WTC11 (cell line): ENCODE measurements at regions not wholly inside any gene's neighbourhood (a gene's known extent, or its start where the extent isn't known, plus 50 kb on each side); places are given as distances from the start of the nearest gene placed in this dataset.

Experiments
- ATAC-seq: fragments of 200-7000 bp; cut with Tn5 transposase; 2 replicates; pipeline ENCODE4 v1.10.0; 2021; ENCODE audit warnings: mild to moderate bottlenecking, moderate library complexity
- CTCF ChIA-PET: fragments of 300-600 bp; sonication (Branson Sonifier 250); formaldehyde crosslinking; loops from one replicate; lab custom pipeline; 2021; ENCODE audit warnings: antibody characterized with exemption; lab: Charles Lee
- POLR2A ChIA-PET: fragments of 350-600 bp; sonication (Branson Sonifier 250); formaldehyde crosslinking; loops from one replicate; lab custom pipeline; 2021; ENCODE audit warnings: antibody characterized with exemption; lab: Charles Lee
- DNase-seq: peaks from one replicate; pipeline ENCODE4 v3.0.0; 2021; ENCODE audit warnings: low spot score
- H3K27ac Mint-ChIP-seq: 2 replicates; pipeline ENCODE4 v1.8.0; 2021; ENCODE audit warnings: mixed read lengths
- H3K27me3 Mint-ChIP-seq: 2 replicates; pipeline ENCODE4 v1.8.0; 2021; ENCODE audit warnings: low read depth, mild to moderate bottlenecking, moderate library complexity, mixed read lengths
- H3K36me3 Mint-ChIP-seq: 2 replicates; pipeline ENCODE4 v1.8.0; 2021; ENCODE audit warnings: mixed read lengths
- H3K4me1 Mint-ChIP-seq: 2 replicates; pipeline ENCODE4 v1.8.0; 2022; ENCODE audit warnings: mixed read lengths
- H3K4me3 Mint-ChIP-seq: 2 replicates; pipeline ENCODE4 v1.8.0; 2021; ENCODE audit warnings: mild to moderate bottlenecking, moderate library complexity, mixed read lengths
- H3K9me3 Mint-ChIP-seq: 2 replicates; pipeline ENCODE4 v1.8.0; 2021; ENCODE audit warnings: mixed read lengths
- ATF1 ChIP-seq: sonication (generic); formaldehyde crosslinking; IDR thresholded peaks from 2 replicates; pipeline ENCODE4 v1.8.1; 2023; ENCODE audit warnings: mild to moderate bottlenecking, moderate library complexity, missing genetic modification reagents
- CBFB ChIP-seq: sonication (generic); formaldehyde crosslinking; IDR thresholded peaks from 2 replicates; pipeline ENCODE4 v1.8.1; 2022; ENCODE audit warnings: mild to moderate bottlenecking, low read depth, missing genetic modification reagents
- CREB1 ChIP-seq: sonication (generic); formaldehyde crosslinking; IDR thresholded peaks from 2 replicates; pipeline ENCODE4 v1.8.0; 2023; ENCODE audit warnings: mild to moderate bottlenecking, missing genetic modification reagents
- ESRRA ChIP-seq: sonication (generic); formaldehyde crosslinking; IDR thresholded peaks from 2 replicates; pipeline ENCODE4 v1.8.1; 2022; ENCODE audit warnings: mild to moderate bottlenecking, missing genetic modification reagents, borderline replicate concordance
- ETV6 ChIP-seq: sonication (generic); formaldehyde crosslinking; IDR thresholded peaks from 2 replicates; pipeline ENCODE4 v1.8.1; 2022; ENCODE audit warnings: mild to moderate bottlenecking, missing genetic modification reagents
- FOXK1 ChIP-seq: sonication (generic); formaldehyde crosslinking; IDR thresholded peaks from 2 replicates; pipeline ENCODE4 v1.8.0; 2022; ENCODE audit warnings: mild to moderate bottlenecking, moderate library complexity, missing genetic modification reagents
- GRHL2 ChIP-seq: fragments of 250-450 bp; sonication (Bioruptor Pico); IDR thresholded peaks from 2 replicates; pipeline ENCODE4 v1.8.0; 2022; ENCODE audit warnings: mild to moderate bottlenecking, moderate library complexity; ENCODE audit not compliant: insufficient replicate concordance, severe bottlenecking
- IRF1 ChIP-seq: sonication (generic); formaldehyde crosslinking; IDR thresholded peaks from 2 replicates; pipeline ENCODE4 v1.8.0; 2023; ENCODE audit warnings: missing genetic modification reagents
- KAT7 ChIP-seq: sonication (generic); formaldehyde crosslinking; IDR thresholded peaks from 2 replicates; pipeline ENCODE4 v1.8.1; 2023; ENCODE audit warnings: missing genetic modification reagents, mild to moderate bottlenecking, borderline replicate concordance
- NFYB ChIP-seq: sonication (generic); formaldehyde crosslinking; conservative IDR thresholded peaks from 2 replicates; pipeline ENCODE4 v1.8.0; 2022; ENCODE audit warnings: low read depth, missing genetic modification reagents
- NR3C1 ChIP-seq: sonication (generic); formaldehyde crosslinking; conservative IDR thresholded peaks from 2 replicates; pipeline ENCODE4 v1.8.1; 2023; ENCODE audit warnings: low read depth, mild to moderate bottlenecking, missing genetic modification reagents
- OVOL2 ChIP-seq: fragments of 250-450 bp; sonication (Bioruptor Pico); IDR thresholded peaks from 2 replicates; pipeline ENCODE4 v1.9.0; 2021; ENCODE audit warnings: mild to moderate bottlenecking, borderline replicate concordance
- PRRX2 ChIP-seq: fragments of 250-450 bp; sonication (Bioruptor Pico); IDR thresholded peaks from 2 replicates; pipeline ENCODE4 v1.8.0; 2021; ENCODE audit warnings: mild to moderate bottlenecking
- RELA ChIP-seq: sonication (generic); formaldehyde crosslinking; IDR thresholded peaks from 2 replicates; pipeline ENCODE4 v1.8.1; 2022; ENCODE audit warnings: missing genetic modification reagents, mild to moderate bottlenecking, borderline replicate concordance
- SMAD4 ChIP-seq: sonication (generic); formaldehyde crosslinking; IDR thresholded peaks from 2 replicates; pipeline ENCODE4 v1.8.0; 2022; ENCODE audit warnings: mild to moderate bottlenecking, missing genetic modification reagents
- SP1 ChIP-seq: sonication (generic); formaldehyde crosslinking; conservative IDR thresholded peaks from 2 replicates; pipeline ENCODE4 v1.8.1; 2022; ENCODE audit warnings: missing genetic modification reagents
- ZBTB21 ChIP-seq: sonication (generic); formaldehyde crosslinking; IDR thresholded peaks from 2 replicates; pipeline ENCODE4 v1.8.1; 2023; ENCODE audit warnings: mild to moderate bottlenecking, missing genetic modification reagents, borderline replicate concordance
- ZNF219 ChIP-seq: sonication (generic); formaldehyde crosslinking; IDR thresholded peaks from 2 replicates; pipeline ENCODE4 v1.8.0; 2023; ENCODE audit warnings: missing genetic modification reagents, mild to moderate bottlenecking, borderline replicate concordance
- ZNF396 ChIP-seq: fragments of 250-450 bp; sonication (Bioruptor Pico); IDR thresholded peaks from 2 replicates; pipeline ENCODE4 v1.8.0; 2021; ENCODE audit warnings: mild to moderate bottlenecking, moderate library complexity, borderline replicate concordance
- ZNF416 ChIP-seq: fragments of 250-450 bp; sonication (Bioruptor Pico); IDR thresholded peaks from 2 replicates; pipeline ENCODE4 v1.9.0; 2021; ENCODE audit warnings: mild to moderate bottlenecking, inconsistent platforms
- ZNF423 ChIP-seq: fragments of 250-450 bp; sonication (Bioruptor Pico); IDR thresholded peaks from 2 replicates; pipeline ENCODE4 v2.1.2; 2022; ENCODE audit warnings: mild to moderate bottlenecking, moderate library complexity
- ZNF532 ChIP-seq: fragments of 250-450 bp; sonication (Bioruptor Pico); IDR thresholded peaks from 2 replicates; pipeline ENCODE4 v1.9.0; 2021; ENCODE audit warnings: mild to moderate bottlenecking, borderline replicate concordance
- TF ChIP-seq, protein P1 (sequence below): sonication (generic); formaldehyde crosslinking; IDR thresholded peaks from 2 replicates; pipeline ENCODE4 v1.8.0; 2023; ENCODE audit warnings: missing genetic modification reagents, mild to moderate bottlenecking, borderline replicate concordance
- TF ChIP-seq, protein P2 (sequence below): sonication (generic); formaldehyde crosslinking; conservative IDR thresholded peaks from 2 replicates; pipeline ENCODE4 v1.8.1; 2023; ENCODE audit warnings: mild to moderate bottlenecking, low read depth, missing genetic modification reagents, moderate library complexity

GRCh38 chr10:130477360-130477759 is 341.2 kb downstream of the GLRX3 start:
- ATAC-seq (no peak), DNase-seq (no peak)
- H3K27ac Mint-ChIP-seq, result no peak overlapping the region
- ChIA-PET POLR2A (no interaction called here), CTCF (no interaction called here)
- peaks cover 18% of the 10 kb centered on the region for H3K27me3 Mint-ChIP-seq
- H3K4me1 Mint-ChIP-seq, result no peaks in the 10 kb centered on the region
- peaks cover 67% of the 10 kb centered on the region for H3K9me3 Mint-ChIP-seq
- no peak overlapping the region for H3K4me3 Mint-ChIP-seq
- TF ChIP-seq IRF1 (CRISPR knock-in tag), result no peak
- TF ChIP-seq ZNF219, result no peak
- TF ChIP-seq, protein P1, sequence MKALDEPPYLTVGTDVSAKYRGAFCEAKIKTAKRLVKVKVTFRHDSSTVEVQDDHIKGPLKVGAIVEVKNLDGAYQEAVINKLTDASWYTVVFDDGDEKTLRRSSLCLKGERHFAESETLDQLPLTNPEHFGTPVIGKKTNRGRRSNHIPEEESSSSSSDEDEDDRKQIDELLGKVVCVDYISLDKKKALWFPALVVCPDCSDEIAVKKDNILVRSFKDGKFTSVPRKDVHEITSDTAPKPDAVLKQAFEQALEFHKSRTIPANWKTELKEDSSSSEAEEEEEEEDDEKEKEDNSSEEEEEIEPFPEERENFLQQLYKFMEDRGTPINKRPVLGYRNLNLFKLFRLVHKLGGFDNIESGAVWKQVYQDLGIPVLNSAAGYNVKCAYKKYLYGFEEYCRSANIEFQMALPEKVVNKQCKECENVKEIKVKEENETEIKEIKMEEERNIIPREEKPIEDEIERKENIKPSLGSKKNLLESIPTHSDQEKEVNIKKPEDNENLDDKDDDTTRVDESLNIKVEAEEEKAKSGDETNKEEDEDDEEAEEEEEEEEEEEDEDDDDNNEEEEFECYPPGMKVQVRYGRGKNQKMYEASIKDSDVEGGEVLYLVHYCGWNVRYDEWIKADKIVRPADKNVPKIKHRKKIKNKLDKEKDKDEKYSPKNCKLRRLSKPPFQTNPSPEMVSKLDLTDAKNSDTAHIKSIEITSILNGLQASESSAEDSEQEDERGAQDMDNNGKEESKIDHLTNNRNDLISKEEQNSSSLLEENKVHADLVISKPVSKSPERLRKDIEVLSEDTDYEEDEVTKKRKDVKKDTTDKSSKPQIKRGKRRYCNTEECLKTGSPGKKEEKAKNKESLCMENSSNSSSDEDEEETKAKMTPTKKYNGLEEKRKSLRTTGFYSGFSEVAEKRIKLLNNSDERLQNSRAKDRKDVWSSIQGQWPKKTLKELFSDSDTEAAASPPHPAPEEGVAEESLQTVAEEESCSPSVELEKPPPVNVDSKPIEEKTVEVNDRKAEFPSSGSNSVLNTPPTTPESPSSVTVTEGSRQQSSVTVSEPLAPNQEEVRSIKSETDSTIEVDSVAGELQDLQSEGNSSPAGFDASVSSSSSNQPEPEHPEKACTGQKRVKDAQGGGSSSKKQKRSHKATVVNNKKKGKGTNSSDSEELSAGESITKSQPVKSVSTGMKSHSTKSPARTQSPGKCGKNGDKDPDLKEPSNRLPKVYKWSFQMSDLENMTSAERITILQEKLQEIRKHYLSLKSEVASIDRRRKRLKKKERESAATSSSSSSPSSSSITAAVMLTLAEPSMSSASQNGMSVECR (CRISPR knock-in tag), result no peak
- no peak for TF ChIP-seq SP1
- no peak for TF ChIP-seq NFYB
- TF ChIP-seq ZNF396 (CRISPR knock-in tag), result no peak
- no peak for TF ChIP-seq SMAD4 (CRISPR knock-in tag)
- TF ChIP-seq NR3C1 (CRISPR knock-in tag), result no peak
- TF ChIP-seq ETV6 (CRISPR knock-in tag), result no peak
- TF ChIP-seq PRRX2, result no peak
- TF ChIP-seq, protein P2, sequence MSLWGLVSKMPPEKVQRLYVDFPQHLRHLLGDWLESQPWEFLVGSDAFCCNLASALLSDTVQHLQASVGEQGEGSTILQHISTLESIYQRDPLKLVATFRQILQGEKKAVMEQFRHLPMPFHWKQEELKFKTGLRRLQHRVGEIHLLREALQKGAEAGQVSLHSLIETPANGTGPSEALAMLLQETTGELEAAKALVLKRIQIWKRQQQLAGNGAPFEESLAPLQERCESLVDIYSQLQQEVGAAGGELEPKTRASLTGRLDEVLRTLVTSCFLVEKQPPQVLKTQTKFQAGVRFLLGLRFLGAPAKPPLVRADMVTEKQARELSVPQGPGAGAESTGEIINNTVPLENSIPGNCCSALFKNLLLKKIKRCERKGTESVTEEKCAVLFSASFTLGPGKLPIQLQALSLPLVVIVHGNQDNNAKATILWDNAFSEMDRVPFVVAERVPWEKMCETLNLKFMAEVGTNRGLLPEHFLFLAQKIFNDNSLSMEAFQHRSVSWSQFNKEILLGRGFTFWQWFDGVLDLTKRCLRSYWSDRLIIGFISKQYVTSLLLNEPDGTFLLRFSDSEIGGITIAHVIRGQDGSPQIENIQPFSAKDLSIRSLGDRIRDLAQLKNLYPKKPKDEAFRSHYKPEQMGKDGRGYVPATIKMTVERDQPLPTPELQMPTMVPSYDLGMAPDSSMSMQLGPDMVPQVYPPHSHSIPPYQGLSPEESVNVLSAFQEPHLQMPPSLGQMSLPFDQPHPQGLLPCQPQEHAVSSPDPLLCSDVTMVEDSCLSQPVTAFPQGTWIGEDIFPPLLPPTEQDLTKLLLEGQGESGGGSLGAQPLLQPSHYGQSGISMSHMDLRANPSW (CRISPR knock-in tag), result no peak
- no peak for TF ChIP-seq RELA (CRISPR knock-in tag)
- no peak for TF ChIP-seq ZNF416 (CRISPR knock-in tag)
- TF ChIP-seq KAT7 (CRISPR knock-in tag), result no peak
- no peak for TF ChIP-seq ZBTB21
- TF ChIP-seq, all 79 proteins: peak for 0
- H3K36me3 Mint-ChIP-seq, result peaks cover 77% of the 10 kb centered on the region

DNA sequence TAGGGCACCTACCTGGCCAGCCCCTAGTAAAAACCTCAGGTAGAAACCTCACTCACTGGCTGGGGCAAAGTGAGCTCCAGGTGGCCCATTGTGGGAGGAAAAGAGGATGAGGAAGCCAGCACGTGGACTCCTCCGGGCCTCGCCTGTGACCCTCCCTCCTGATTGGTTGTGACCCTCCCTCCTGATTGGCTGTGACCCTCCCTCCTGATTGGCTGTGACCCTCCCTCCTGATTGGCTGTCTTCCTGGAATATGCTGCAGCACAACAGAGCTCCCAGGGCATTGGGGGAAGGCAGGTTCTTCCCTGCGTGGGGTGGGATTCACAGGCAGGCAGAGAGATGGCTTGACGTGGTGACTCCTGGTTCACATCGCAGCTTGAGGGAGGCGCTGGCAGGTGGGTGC is 343.0 kb downstream of the GLRX3 start:
- H3K4me3 Mint-ChIP-seq, result no peak overlapping the region
- H3K27me3 Mint-ChIP-seq, result peaks cover 13% of the 10 kb centered on the region
- ATAC-seq, result no peak
- H3K4me1 Mint-ChIP-seq, result no peaks in the 10 kb centered on the region
- DNase-seq, result no peak
- CTCF ChIA-PET, result no interaction called here
- H3K9me3 Mint-ChIP-seq, result peaks cover 60% of the 10 kb centered on the region
- no peak overlapping the region for H3K27ac Mint-ChIP-seq
- POLR2A ChIA-PET, result no interaction called here
- peaks cover 67% of the 10 kb centered on the region for H3K36me3 Mint-ChIP-seq
- no peak for TF ChIP-seq ZNF532 (CRISPR knock-in tag)
- TF ChIP-seq CBFB (CRISPR knock-in tag), result no peak
- TF ChIP-seq GRHL2, result no peak
- TF ChIP-seq ATF1 (CRISPR knock-in tag), result no peak
- TF ChIP-seq PRRX2, result no peak
- no peak for TF ChIP-seq CREB1
- TF ChIP-seq FOXK1 (CRISPR knock-in tag), result no peak
- TF ChIP-seq ZBTB21, result no peak
- TF ChIP-seq ESRRA, result no peak
- no peak for TF ChIP-seq ZNF423 (CRISPR knock-in tag)
- TF ChIP-seq OVOL2, result no peak
